CD4-positive, alpha-beta T cell treated with Interleukin-17A for 1 hour (primary cell): ENCODE measurements at regions not wholly inside any gene's neighbourhood (a gene's known extent, or its start where the extent isn't known, plus 50 kb on each side); places are given as distances from the start of the nearest gene placed in this dataset.

ENCODE experiments used
- DNase-seq: peaks from one replicate; pipeline ENCODE4 v3.0.0-alpha.2; 2020

- no peak for DNase-seq
Measured at GRCh38 chrY:15689994-15690393, 1165.7 kb downstream of the NLGN4Y start.

DNA sequence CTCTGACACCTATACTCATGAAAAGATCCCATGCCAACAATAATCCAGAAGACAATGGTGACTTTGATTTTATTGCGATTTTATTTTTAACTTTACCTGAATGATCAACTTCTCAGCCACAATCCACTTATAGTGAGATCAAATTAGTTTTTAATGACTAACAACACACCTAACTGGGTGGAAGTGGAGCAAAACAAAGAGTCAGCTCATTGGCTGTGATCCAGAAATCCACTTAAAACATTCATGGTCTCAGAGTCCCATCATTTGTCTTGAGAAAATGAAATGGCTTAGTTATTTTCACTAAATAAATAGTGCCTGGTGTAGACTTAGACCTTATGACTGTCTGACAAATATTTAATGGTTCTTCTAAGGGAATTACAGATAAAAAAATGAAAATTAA lies 1177.8 kb downstream of the NLGN4Y start:
- no peak for DNase-seq

DNA sequence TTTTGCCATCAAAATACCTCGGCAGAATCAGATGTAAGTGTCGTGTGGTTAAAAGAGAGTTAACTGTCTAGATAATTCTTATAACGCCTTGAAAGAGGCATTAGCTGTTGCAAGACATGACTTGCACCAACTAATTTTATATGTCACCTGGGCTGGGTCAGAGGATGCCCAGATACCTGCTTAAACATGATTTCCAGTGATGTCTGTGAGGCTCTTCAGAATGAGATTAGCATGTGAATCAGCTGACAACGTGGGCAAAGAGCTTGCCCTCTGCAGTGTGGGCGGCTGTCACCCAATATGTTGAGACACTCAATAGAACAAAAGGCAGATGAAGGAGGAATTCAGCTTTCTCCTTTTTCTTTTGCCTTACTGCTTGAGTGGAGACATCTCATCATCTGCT lies 1180.6 kb downstream of the NLGN4Y start:
- DNase-seq = no peak

DNA sequence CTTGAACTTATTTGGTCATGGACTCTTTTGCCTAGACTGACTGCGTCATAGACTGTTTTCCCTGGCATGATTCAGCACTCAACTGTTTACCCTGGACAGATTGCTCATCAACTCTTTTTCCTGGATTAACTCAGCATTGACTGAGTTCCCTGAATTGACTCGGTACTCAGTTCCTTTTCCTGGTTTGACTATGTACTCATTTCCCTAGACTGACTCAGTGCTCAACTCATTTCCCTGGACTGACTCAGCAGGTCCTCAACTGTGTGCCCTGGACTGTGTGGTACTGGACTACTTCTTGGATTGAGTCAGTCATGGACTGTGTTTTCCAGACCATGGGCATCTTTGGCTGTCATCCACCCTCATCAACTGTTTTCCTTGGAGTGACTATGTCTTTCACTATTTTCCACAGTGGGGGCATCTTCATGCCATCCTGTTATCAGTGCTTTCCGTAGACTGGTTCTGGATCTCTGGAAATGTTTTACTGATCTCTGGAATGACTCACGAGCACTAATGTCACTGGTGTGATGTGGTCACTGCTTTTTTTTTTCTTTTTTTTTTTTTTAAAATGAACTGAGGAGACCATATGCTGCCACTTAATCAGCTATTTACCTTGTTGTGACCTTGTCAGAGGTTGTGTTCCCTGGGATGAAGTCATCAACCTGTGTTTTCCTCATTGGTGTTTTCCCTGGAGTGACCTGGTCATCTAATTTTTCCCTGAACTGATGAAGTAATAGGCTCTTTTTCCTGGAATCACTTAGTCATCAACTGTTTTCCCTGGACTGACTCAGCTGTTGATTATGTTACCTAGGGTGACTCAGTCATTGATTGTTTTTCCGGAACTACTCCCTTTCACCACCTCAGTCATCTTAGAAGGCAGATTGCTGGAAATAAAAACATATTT lies 1225.5 kb downstream of the NLGN4Y start:
- no peak for DNase-seq

DNA sequence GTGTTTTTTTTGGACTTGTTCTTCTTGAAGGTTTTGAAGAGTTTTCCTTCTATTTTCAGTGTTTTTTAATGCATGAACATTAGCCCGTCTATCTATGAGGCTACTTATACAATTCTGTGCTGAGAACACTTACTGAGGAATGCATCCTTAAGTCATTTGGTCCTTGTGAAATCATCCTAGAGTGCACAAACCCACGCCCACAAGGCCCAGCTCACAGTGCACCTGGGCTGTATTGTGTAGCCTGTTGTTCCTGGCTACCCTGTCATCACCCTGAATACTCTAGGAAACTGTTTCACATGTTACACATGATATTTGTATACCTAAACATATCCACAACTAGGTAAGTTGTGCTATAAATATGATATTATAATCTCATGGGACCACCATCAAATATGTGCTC lies 1226.7 kb downstream of the NLGN4Y start:
- DNase-seq = no peak

GRCh38 chrY:15756266-15756665 lies 1231.9 kb downstream of the NLGN4Y start:
- DNase-seq = no peak

DNA sequence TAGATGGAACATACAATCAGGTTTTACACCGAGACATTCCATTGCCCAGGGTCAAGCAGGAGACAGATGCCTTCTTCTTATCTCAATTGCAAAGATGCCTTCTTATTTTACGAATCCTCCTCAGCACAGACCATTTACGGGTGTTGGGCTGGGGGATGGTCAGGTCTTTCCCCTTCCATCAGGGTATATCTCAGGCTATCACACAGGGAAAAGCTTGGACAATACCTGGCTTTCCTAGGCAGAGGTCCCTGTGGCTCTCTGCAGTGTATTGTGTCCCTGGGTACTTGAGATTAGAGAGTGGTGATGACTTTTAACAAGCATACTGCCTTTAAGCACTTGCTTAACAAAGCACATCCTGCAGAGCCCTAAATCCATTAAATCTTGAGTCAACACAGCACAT lies 1249.2 kb downstream of the NLGN4Y start:
- no peak for DNase-seq

GRCh38 chrY:15775880-15776279 lies 1251.6 kb downstream of the NLGN4Y start:
- no peak for DNase-seq

DNA sequence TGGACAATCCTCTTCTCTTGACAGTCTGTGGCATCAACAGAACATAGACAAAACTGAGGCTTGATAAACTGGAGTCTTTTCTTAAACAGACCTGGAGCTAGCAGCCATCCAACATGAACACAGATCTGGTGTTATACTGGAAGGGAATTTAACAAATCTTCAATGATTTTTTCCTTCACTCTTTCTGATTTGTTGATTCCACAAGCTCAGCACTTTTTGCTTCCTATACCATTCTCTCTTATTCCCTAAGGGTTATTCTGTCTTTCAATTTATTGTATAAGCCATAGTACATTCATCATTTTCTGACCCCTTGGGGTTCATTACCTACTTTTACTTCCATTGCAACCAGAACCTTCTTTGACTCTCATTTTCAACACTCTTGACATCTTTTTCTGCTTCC lies 1255.6 kb downstream of the NLGN4Y start:
- no peak for DNase-seq

GRCh38 chrY:15800021-15800420 lies 1275.7 kb downstream of the NLGN4Y start:
- no peak for DNase-seq

DNA sequence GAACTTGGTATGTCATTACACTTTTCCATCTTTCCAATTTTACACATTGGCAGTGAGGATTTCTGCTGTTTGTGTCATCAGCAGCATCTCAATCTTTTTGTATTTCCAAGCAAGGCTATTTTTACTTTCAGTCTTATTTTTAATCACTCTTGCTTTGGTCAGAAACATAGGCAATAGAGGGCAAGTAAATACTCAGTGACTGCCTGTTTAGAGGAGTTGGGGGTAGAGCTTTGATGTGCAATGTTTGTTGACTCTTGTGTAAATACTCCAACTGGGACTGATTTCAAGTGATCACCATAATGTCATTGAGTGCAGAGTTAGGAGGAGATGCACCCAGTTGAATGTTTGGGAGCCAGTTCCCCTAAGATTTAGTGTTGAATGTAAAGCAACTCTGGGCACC lies 1281.7 kb downstream of the NLGN4Y start:
- no peak for DNase-seq

DNA sequence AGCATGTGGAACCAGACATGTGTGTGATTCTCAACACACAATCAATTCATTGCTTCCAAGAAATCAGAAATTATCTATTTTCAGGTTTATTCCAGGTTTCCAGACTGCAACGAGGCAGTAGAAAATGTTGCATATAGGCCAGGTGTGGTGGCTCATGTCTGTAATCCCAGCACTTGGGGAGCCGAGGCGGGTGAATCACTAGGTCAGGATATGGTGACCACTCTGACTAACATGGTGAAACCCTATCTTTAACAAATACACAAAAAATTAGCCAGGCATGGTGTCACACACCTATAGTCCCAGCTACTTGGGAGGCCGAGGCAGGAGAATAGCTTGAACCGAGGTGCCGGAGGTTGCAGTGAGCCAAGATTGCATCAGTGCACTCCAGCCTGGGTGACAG lies 1289.9 kb downstream of the NLGN4Y start:
- DNase-seq = no peak
